ENCODE measurements at regions not wholly inside any gene's neighbourhood (a gene's known extent, or its start where the extent isn't known, plus 50 kb on each side); places are given as distances from the start of the nearest gene placed in this dataset.
"Not testable (repeated sequence)": the region's sequence is repeated elsewhere in the genome, so short reads cannot be mapped to it uniquely, and the experiment has no call there.

DNA sequence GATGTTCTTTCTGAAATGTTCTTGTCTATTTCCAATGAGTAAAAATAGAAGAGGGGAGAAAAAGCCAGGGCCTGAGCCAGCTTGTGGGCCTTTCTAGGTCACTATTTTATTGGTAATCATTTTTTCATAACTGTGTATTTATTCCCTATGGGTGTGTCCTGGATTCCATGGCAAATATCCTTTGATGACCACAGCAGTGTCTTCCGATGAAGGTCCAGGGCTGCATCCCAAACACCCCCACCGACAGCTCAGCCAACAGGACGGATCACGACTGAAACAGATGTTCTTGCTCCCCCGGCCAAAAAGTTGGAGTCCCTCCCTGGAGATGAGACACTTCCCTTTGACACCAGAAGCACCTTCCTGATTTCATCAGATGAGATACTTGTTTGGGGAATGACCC lies 105.4 kb upstream of the PLEKHG1 start:
- Histone ChIP-seq H3K36me3 (ENCODE audit: control insufficient read depth, insufficient read depth, low read length) (no peaks in the 10 kb centered on the region), H3K79me2 (no peaks in the 10 kb centered on the region), H3K4me1 (peaks cover 3% of the 10 kb centered on the region), H3K9me3 (ENCODE audit: control insufficient read depth, low read length) (no peaks in the 10 kb centered on the region), H3K4me3 (ENCODE audit: low read depth, low read length) (no peak overlapping the region), H3K27ac (no peak overlapping the region), H2AFZ (no peak overlapping the region), H3K9ac (no peak overlapping the region), H3K27me3 (ENCODE audit: control insufficient read depth, insufficient read depth, low read length) (no peaks in the 10 kb centered on the region), H3K4me2 (ENCODE audit: low read length) (no peak overlapping the region)
- TF ChIP-seq, protein P1, sequence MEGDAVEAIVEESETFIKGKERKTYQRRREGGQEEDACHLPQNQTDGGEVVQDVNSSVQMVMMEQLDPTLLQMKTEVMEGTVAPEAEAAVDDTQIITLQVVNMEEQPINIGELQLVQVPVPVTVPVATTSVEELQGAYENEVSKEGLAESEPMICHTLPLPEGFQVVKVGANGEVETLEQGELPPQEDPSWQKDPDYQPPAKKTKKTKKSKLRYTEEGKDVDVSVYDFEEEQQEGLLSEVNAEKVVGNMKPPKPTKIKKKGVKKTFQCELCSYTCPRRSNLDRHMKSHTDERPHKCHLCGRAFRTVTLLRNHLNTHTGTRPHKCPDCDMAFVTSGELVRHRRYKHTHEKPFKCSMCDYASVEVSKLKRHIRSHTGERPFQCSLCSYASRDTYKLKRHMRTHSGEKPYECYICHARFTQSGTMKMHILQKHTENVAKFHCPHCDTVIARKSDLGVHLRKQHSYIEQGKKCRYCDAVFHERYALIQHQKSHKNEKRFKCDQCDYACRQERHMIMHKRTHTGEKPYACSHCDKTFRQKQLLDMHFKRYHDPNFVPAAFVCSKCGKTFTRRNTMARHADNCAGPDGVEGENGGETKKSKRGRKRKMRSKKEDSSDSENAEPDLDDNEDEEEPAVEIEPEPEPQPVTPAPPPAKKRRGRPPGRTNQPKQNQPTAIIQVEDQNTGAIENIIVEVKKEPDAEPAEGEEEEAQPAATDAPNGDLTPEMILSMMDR (IDR thresholded peaks at IDR 0.05), result no peak

DNA sequence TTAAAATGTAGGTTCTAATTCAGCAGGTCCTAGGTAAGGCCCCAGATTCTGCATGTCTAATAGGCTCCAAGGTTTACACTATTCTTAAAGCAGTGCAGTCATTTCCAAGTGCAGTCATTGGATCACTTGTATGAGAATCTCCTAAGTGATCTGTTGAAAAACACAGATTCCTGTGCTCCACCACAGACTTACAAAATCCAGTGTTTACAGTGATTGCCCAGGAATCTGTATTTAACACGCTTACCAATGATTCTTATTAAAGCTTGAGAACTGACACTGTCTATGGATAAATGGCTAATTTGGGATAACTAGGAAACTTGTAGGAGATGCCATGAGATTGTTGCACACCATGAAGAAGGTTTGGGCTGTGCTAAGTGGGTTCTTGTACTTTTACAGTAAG lies 104.6 kb upstream of the PLEKHG1 start:
- no peaks in the 10 kb centered on the region for H3K36me3 ChIP-seq (ENCODE audit: control insufficient read depth, insufficient read depth, low read length)
- no peak overlapping the region for H3K9ac ChIP-seq
- no peak overlapping the region for H3K4me2 ChIP-seq (ENCODE audit: low read length)
- H3K27ac ChIP-seq, result no peak overlapping the region
- H3K4me3 ChIP-seq (ENCODE audit: low read depth, low read length), result no peak overlapping the region
- H2AFZ ChIP-seq, result no peak overlapping the region
- H3K27me3 ChIP-seq (ENCODE audit: control insufficient read depth, insufficient read depth, low read length), result no peaks in the 10 kb centered on the region
- no peaks in the 10 kb centered on the region for H3K9me3 ChIP-seq (ENCODE audit: control insufficient read depth, low read length)
- no peaks in the 10 kb centered on the region for H3K79me2 ChIP-seq
- H3K4me1 ChIP-seq, result no peaks in the 10 kb centered on the region
- TF ChIP-seq, protein P1 (IDR thresholded peaks at IDR 0.05), result no peak

DNA sequence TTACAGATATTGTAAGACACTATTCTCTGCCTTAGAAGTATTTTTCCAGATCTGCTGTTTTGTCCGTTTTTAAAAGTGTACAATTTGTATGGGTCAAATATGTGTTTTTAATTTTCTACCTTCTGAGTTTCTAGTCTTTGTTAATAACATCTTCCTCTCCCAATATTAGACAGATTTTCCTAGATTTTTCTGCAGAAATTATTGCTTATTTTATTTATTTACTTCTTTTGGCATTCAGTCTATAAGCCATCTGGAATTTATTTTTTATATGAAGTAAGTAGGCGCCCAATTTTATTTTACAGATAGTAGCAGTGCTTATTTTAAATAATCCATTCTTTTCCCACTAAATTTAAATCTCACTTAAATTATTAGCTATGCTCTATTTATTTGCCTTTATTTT lies 103.1 kb upstream of the PLEKHG1 start:
- Histone ChIP-seq H3K79me2 (no peaks in the 10 kb centered on the region), H3K9me3 (ENCODE audit: control insufficient read depth, low read length) (no peaks in the 10 kb centered on the region), H3K27ac (no peak overlapping the region), H3K9ac (no peak overlapping the region), H3K4me2 (ENCODE audit: low read length) (no peak overlapping the region), H3K4me1 (no peaks in the 10 kb centered on the region), H3K36me3 (ENCODE audit: control insufficient read depth, insufficient read depth, low read length) (no peaks in the 10 kb centered on the region), H3K27me3 (ENCODE audit: control insufficient read depth, insufficient read depth, low read length) (no peaks in the 10 kb centered on the region), H3K4me3 (ENCODE audit: low read depth, low read length) (no peak overlapping the region), H2AFZ (no peak overlapping the region)
- TF ChIP-seq, protein P1 (IDR thresholded peaks at IDR 0.05), result no peak

DNA sequence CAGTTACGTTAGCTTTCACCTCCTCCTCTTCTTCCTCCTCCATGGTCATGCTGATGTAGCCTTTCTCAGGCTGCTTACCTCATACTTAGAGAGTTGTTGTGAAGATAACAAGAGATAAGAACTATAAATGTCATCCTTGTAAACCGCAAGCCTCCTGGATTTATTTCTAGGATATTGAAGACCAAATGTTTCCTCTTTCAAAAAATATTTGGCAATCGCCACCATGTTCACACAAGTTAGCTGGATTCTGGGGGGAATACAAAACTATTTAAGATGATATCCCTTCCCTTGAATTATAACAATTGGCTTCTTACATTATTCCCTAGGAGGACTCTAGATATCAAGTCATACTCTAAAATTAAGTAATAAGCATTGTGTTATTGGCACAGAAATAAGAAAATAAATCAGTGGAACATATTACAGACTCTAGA lies 99.8 kb upstream of the PLEKHG1 start:
- H3K4me1 ChIP-seq, result no peaks in the 10 kb centered on the region
- TF ChIP-seq, protein P1 (IDR thresholded peaks at IDR 0.05), result no peak
- no peaks in the 10 kb centered on the region for H3K79me2 ChIP-seq
- no peaks in the 10 kb centered on the region for H3K27me3 ChIP-seq (ENCODE audit: control insufficient read depth, insufficient read depth, low read length)
- no peak overlapping the region for H2AFZ ChIP-seq
- no peaks in the 10 kb centered on the region for H3K36me3 ChIP-seq (ENCODE audit: control insufficient read depth, insufficient read depth, low read length)
- no peaks in the 10 kb centered on the region for H3K9me3 ChIP-seq (ENCODE audit: control insufficient read depth, low read length)
- no peak overlapping the region for H3K27ac ChIP-seq
- H3K4me3 ChIP-seq (ENCODE audit: low read depth, low read length), result no peak overlapping the region
- no peak overlapping the region for H3K9ac ChIP-seq
- H3K4me2 ChIP-seq (ENCODE audit: low read length), result peak overlapping the region; percentile 39

DNA sequence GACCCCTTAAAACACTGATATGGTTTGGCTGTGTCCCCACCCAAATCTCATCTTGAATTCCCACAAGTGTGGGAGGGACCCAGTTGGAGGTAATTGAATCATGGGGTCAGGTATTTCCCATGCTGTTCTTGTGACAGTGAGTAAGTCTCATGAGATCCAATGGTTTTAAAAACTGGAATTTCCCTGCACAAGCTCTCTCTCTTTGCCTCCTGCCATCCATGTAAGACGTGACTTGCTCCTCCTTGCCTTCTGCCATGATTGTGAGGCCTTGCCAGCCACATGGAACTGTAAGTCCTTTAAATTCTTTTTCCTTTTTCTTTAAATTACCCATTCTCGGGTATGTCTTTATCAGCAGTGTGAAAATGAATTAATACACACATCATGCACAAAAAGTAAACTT lies 99.1 kb upstream of the PLEKHG1 start:
- H3K4me2 ChIP-seq (ENCODE audit: low read length); H3K9ac ChIP-seq; H3K27me3 ChIP-seq (ENCODE audit: control insufficient read depth, insufficient read depth, low read length); H3K79me2 ChIP-seq; H2AFZ ChIP-seq; H3K27ac ChIP-seq; H3K9me3 ChIP-seq (ENCODE audit: control insufficient read depth, low read length); H3K4me3 ChIP-seq (ENCODE audit: low read depth, low read length); H3K36me3 ChIP-seq (ENCODE audit: control insufficient read depth, insufficient read depth, low read length); H3K4me1 ChIP-seq: not testable (repeated sequence)
